GM19468 (cell line): ENCODE measurements at regions not wholly inside any gene's neighbourhood (a gene's known extent, or its start where the extent isn't known, plus 50 kb on each side); places are given as distances from the start of the nearest gene placed in this dataset.
"Not testable (repeated sequence)": the region's sequence is repeated elsewhere in the genome, so short reads cannot be mapped to it uniquely, and the experiment has no call there.

Experiments used
- ATAC-seq: cut with Tn5 transposase; IDR thresholded peaks from one replicate; pipeline ENCODE4 v1.9.1; 2021; ENCODE audit warnings: mild to moderate bottlenecking, moderate library complexity, moderate number of reproducible peaks; ENCODE audit not compliant: unreplicated experiment; ENCODE audit errors: extremely low read depth

DNA sequence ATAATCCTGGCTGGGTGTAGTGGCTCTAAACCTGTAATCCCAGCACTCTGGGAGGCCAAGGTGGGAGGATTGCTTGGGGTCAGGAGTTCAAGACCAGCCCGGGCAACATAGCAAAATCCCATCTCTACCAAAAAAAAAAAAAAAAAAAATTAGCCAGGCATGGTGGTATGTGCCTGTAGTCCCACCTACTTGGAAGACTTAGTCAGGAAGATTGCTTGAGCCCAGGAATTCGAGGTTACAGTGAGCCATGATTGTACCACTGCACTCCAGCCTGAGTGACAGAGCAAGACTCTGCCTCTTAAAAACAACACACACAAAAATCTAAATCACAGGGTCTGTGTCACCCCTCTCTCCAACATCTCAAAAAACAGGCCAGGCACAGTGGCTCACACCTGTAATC lies 349.9 kb upstream of the WWC1 start:
- ATAC-seq = not testable (repeated sequence)

DNA sequence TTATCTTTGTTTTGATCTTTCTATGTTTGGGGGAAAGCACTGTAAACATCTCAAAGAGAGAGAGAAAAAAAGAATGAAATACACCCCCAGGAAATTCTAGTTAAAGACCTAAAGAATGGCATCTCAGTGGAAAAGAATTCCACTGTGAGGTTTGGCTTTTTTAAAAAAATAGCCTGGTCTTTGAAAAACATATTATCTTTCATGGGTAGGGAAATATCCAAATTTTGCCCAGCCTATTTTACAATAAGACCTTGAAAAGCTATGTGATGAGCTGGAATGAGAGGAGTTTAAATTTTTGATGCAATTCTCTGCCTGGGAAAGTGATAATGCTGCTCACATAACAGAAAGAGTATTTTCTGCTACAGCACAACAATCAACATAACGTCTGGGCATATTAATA lies 348.1 kb upstream of the WWC1 start:
- ATAC-seq = no peak

DNA sequence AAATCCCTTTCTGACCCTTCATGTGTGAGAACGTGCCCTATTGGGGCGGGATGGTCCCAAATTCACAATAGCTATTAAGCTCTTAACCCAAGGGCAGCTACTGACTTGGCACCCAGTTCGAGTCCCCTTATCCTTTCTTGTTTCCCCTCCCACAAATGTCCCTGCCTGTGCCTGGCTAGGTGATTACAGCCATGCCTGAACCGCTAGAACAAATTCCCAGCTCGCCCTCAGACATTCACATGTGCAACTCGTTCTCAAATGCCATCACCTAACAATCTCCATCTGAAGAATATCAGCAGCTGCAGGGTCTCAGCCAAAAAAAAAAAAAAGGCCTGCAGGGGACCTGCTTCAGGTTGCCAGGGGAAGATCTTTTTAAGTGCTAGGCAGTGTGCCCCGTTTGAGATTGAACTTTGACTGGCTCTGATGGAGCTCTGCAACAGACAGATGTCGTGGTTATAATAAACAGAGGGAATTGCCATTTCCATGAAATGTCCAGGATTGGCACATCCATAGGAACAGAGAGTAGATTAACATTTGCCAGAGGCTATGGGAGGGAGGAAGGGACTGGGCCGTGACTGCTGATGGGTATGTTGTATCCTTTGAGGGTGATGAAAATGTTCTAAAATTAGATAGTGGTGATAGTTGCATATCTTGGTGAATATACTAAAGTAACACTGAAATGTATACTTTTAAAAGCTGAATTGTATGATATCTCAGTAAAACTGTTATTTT lies 347.2 kb upstream of the WWC1 start:
- no peak for ATAC-seq

DNA sequence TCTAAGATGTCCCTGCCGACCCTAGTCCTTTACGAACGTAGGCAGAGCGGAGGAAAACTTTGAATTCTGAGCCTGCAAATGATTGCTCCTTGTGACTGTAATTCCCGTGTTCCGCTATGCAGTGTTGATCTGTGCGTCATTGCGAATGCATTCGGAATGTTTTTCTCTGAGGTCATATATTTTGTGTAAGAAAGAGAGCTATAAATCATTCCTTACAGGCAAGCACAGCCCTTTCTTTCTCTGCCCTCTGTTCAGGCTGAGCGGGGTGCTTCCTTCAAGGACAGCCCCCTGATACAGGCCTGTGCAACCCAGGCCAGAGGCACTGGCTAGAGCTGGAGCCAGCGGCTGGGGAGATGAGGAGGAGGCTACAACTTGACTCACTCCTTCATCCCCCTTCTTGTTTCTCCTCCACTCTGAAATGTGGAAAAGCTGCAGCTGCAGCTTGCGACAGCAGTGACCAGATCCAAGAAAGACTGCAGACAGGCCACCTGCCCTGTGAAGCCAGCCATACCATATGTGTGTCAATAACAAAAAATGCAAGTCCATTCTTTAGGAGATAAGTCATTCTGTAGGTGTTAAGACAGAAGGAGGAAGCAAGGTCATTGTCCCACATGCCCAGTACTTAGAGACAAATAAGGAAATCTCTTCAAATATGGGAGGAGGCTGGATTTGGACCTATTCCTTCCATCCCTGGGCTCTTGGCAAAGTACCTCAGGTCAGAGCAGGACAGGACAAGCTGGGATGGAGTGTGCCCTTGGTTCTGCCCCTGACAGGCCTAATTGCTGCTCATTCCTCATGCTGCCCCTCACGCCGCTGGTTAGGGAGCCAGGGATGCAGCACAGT lies 345.7 kb upstream of the WWC1 start:
- no peak for ATAC-seq

DNA sequence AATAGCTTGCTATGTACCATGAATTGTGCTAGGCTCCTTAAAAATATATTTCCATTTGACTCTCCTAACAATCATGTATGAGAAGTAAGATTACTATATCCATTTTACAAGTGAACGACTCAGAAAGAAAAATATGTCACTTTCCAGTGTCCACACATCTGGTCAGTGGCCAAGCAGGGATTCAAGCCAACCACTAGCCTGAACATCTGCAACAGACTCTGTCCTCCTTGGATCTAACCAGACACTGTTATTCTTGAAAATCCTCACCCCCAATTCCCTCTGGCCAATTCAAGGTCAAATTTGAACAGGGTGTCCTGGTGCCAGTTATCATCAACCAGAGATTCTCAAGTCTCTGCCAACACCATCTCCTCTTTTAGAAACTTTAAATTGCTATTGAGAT lies 344.1 kb upstream of the WWC1 start:
- no peak for ATAC-seq

DNA sequence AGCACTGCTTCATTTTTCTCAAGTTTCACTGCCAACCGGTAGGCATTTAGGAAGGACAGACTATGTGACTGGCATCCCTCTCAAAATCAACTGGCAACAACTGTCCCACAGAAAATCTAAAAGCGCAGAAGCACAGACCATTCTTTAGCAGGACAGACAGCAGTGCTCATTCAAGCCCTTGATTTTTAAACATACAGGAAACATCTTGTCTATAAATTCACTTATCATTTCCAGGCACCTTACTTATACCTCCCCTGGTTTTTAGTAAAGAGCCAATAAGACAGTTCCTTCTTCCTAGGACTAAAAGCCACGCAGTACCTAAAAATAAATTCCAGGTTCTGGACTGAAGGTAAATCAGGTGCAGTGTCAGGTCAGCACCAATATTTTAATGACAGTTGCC lies 343.2 kb upstream of the WWC1 start:
- no peak for ATAC-seq

DNA sequence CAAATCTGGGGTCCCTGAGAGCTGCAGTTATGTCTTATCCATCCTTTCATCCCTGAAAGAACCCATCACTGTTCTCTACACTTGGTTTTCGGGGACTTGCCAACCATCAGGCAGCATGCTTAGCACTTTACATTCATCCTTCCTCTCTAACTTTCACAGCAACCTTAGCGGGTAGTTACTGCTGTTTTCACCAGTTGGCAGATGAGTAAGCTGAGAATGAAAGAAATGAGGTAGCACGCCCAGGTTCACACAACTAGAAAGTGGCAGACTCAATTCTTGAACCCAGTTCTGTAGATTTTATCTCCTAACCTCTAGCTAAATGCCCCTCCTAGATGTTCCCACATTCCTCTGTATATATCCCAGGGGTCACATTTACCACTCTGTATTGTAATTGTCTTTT lies 342.0 kb upstream of the WWC1 start:
- ATAC-seq = no peak

DNA sequence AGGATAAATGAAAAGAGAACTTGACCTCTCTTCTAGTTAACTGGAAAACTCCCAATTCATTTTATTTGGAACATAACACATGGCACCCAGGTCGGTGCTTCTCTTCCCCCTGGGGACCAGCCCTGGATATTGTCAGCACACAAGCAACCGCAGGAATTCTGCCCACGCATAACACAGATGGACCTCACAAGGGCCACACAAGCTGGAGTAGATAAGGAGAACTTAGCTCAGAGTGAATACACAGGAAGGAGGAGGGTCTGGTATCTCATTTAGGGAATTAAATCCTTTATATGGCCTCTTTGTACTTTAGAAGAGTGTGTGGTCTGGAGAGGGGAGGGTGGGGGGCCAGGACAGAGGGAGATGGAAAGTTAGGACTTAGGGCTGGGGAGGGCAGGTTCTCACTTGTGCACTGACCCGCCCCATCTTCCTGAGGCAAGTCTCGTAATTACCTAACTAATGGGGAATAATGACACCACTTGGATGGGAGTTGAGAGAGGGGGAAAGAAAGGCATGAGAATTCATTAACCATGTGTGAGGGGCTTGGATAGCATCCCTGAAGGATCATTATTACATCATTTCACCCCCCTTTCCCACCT lies 341.2 kb upstream of the WWC1 start:
- ATAC-seq = no peak

DNA sequence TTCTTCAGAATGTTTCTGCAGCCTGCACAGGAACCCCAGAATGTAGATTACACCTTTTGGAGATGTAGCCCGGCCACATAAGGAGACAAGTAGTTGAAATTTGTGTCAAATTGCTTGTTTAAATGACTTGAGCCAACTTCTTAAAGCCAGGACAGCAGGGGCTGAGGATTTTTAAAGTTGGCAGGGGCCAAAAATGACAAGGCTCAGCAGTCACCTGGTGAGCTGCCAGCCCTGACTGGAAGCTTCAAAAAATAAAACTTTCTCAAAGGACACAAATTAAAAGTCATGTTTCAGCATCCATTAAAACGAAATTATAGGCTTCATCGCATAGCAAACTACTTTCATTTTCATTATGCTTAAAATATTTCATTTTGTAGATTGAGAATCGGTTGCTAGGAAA lies 340.3 kb upstream of the WWC1 start:
- ATAC-seq = no peak

DNA sequence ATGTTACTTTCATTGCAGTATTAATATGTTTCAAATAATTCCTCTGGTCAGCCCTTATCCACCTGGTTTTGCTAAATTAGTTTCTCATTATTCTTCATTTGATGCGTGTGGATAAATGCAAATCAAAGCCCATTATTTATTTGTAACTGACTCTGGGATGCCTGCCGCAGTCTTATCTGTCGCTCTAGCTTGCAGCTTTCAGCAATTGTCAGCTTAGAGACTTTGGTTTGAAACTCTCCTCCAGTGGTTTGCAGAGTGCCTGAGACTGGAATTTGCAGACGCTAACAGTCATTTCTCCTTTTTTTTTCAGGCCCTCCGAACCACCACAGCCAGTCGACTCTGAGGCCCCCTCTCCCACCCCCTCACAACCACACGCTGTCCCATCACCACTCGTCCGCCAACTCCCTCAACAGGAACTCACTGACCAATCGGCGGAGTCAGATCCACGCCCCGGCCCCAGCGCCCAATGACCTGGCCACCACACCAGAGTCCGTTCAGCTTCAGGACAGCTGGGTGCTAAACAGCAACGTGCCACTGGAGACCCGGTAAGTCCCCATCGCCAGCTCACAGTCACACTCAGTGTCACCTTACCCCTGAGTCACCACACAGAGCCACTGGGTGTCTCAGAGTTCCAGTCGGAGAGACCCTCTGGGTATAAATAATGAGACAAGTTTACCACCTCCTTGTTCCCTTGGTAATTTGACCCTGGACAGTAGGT lies 339.0 kb upstream of the WWC1 start:
- ATAC-seq = no peak

DNA sequence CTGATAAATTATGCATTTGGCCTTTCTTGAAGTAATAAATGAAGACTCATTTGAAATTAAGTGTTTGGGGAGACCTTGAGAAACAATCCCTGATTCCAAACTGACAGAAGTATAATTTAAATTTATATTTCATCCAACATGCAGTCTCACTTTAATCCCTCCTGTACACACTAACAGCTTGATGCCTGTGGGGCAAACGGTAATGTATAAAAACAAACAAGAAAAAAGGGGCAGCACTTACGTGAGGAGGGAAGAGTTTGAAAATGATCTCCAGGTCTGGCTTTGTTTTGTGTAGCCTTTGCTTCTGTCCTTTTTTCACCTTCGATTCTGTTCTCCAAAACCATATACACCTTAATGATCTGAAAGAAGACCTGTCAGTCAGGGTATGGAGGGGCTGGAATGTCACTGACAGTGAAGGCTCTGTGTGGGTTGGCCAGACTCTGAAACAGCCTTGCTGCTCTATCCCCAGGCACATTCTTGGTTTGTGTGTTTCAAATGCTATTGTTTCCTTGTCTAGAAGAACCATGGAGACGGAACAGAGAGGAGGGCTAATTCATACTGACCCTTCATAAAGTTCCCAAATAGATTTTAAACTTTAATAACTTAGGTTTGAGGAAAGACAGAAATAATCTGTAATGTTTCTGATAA lies 338.2 kb upstream of the WWC1 start:
- no peak for ATAC-seq

DNA sequence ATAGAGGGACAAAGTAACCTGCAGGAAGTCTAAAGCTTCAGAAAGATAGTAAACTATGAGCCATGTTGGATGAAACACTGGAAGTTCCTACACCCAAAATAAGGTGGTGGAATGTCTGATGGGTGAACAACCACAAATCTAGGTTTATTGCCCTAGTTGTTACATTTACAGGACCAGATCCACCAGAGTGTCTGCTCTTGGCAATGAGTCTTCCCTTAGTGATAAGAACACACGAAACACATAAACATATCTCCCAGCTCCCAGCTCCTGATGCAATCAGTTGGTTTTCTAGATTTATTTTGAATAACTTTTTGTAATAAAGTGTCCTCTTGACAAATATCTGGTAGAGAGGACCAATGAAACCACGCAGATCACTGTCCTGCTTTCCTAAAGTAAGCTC lies 329.7 kb upstream of the WWC1 start:
- no peak for ATAC-seq

DNA sequence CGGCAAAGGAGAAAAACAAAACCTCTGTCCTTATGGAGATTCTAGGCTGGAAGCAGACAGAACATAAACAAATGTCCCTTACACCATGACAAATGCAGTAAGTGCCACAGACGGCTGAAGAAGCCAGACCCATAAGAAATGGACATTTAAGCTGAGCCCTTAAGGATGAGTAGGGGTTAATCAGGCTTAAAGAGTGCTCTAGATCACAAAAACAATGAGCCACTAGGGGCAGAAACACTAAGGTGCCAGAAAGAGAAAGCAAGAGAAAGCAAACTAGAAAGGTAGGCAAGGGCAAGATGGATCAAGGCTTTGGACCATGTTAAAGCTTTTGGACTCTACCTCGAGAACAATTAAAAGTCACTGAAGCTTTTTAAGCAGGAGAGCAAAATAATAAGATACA lies 326.9 kb upstream of the WWC1 start:
- ATAC-seq = no peak

DNA sequence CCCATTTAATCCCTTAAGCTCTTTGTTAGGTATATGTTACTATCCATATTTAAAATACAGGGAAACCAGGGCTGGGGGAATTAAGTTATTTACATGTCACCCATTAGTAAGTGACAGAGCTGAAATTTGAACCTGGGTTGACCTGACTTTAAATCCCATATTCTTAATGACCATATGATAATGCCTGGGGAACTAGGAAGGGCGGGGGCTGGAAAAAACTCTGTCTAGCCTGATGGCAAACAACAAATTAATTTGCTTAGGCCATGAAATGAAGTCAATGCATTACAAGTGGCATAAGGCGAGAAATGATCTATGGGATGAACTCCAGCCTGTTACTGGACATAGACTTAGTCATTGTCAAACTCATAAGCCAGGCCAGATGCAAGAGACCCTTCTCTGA lies 325.7 kb upstream of the WWC1 start:
- no peak for ATAC-seq

DNA sequence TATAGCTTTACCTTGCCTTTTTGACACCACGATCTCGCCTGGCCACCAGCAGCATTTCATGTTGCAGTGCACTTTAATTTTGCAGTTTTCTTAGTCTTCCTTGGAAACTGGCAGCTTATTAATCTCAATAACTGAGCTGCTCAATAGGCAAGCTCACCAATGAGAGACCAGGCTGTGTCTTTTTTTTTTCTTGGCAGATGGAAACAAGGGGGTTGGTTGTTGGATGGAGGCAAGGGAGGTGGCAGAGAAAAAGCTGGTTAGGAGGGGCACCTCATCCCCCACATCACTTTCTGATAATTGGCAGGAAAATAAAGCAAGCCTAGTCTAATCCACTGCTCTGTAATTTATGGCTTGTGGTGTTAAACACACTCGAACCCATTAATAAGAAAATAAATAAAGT lies 324.5 kb upstream of the WWC1 start:
- no peak for ATAC-seq

DNA sequence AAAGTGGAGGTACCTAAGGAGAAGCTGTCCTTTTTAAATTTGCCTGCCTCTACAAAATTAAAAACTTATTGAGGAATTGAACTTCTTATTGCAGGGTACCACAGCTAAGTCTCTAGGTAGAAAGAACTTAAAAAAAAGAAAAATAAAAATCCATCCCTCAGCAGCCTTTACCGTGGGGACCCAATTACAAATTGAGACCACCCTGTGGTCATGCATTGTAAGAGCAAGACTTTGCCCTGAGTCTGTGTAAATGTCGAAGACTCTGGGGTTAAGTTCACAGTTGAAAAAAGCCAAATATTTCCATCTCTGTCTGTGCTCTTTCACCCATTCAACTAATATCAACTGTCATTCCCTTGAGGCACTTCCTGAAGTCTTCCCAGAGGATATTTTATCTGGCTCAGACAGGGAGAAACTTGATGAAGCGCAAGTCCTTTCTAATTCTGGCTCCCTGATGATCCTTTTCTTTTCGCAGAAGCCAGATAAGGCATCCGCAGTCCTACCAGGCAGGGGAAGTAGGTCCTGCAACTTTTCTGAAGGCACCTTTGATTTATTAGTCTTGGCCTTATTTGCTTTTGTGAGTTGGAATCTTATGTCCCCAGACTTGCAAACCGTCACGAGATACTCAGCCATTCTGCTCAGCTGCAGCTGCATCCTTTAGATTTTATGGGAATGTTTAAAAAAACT lies 323.8 kb upstream of the WWC1 start:
- no peak for ATAC-seq

DNA sequence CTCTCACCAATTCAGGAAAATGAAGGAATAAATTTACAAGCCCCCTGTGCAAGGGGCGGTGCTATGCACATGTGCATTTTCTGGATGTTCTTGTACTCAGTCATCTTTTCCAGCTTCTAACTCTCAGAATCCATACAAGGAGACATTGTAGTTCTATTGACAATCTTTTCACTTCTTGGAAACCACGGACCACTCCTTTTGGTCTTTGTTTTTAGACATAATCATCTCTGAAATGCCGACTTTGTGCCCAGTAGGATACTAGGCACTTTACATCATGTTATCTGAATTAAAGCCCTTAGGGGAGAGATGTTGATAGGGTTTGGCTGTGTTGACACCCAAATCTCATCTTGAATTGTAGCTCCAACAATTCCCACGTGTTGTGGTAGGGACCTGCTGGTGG lies 322.6 kb upstream of the WWC1 start:
- ATAC-seq = no peak

DNA sequence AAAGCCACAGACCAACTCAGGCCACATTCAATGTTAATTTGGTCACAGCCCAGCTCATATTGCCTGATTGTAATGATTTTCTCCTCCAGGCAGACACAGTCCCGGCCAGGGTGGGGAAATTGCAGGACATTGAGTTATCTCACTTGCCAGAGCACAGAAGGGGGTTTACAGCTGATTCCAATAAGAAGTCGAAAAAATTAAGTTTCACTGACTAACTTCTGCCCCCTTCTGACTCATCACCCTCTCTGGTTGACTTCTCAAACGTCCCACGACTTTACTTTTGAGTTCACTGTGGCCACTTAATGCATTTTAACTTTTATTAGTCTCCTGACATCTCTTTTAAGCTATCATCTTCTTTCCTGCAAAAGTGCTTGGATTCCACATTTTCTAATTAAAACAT lies 321.4 kb upstream of the WWC1 start:
- ATAC-seq = no peak

DNA sequence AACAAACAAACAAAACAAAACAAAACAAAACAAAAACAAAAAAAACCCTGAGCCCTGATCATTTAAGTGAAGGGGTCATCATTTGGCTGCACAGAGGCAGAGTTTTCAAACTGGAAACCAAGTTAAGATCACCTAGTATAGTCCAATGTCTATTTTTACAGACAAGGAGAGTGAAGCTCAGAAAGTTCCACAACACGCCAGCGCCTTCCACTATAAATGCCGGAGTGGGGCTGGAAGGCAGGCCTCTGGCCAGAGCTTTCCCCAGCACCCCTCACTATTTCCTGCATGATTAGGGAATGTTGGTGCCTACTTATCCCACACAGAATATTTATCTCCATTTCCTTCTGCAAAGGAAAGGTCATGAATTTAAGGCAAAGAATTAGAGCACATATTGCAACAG lies 319.7 kb upstream of the WWC1 start:
- no peak for ATAC-seq

DNA sequence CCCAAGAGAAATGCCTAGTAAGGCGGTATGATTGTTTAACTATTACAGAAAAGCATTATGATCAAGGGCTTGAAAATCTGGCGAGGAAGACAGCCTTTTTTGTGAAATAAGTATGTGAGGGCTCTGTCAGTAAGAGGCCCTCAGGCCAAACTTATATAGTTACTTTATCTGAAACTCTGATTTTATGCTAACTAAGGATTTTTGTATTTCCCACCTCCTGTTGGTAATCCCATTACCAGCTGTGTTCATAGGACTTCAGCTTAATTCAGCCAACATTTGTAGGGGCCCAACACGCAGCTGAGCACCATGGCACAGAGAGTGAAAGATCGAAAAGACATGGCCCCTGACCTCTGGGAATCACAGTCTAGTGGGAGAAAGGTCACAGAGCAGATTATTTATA lies 318.3 kb upstream of the WWC1 start:
- no peak for ATAC-seq
